GM12878 (cell line): ENCODE measurements at regions not wholly inside any gene's neighbourhood (a gene's known extent, or its start where the extent isn't known, plus 50 kb on each side); places are given as distances from the start of the nearest gene placed in this dataset.

ENCODE experiments used
- ATAC-seq: fragments of 200-7000 bp; cut with Tn5 transposase; 3 replicates; pipeline ENCODE4 v1.9.1; 2020; ENCODE audit warnings: mild to moderate bottlenecking, moderate library complexity
- BruUV-seq: library from RNA; stranded (reverse); fragments of 400-500 nt; replicated peaks from 2 replicates; lab custom pipeline; 2021; lab: Mats Ljungman, UMichigan
- CTCF ChIA-PET: fragments of 300-600 bp; sonication (Branson Sonifier 250); formaldehyde crosslinking; extraction: SDS; loops from one replicate; lab custom pipeline; 2021; ENCODE audit warnings: inconsistent platforms; lab: Yijun Ruan, JAX
- POLR2A ChIA-PET: fragments of 350-600 bp; formaldehyde crosslinking; extraction: SDS; loops from one replicate; lab custom pipeline; 2021; ENCODE audit warnings: inconsistent platforms; lab: Charles Lee
- RAD21 ChIA-PET: fragments of 300-600 bp; sonication (Branson Sonifier 250); formaldehyde crosslinking; loops from one replicate; lab custom pipeline; 2023; ENCODE audit warnings: antibody characterized with exemption; ENCODE audit not compliant: unreplicated experiment; lab: Charles Lee
- SMC1A ChIA-PET: fragments of 300-600 bp; sonication (Branson Sonifier 250); formaldehyde crosslinking; loops from one replicate; lab custom pipeline; 2023; ENCODE audit not compliant: unreplicated experiment, uncharacterized antibody; lab: Charles Lee
- DNase-seq: peaks from one replicate; pipeline ENCODE4 v3.0.0-alpha.2; 2011; ENCODE audit warnings: low read depth, low spot score
- FAIRE-seq: peaks from 3 replicates; lab custom pipeline; 2011; peaks lifted over from hg19 to GRCh38; lab: Jason Lieb, UNC
- H2AFZ ChIP-seq: 2 replicates; pipeline ENCODE4 v1.6.0; 2011; ENCODE audit warnings: low read depth, low read length, control low read depth; ENCODE audit not compliant: control insufficient read depth
- H3K27ac ChIP-seq: 2 replicates; pipeline ENCODE4 v1.5.1; 2011; ENCODE audit warnings: control low read depth; ENCODE audit not compliant: control insufficient read depth, insufficient read depth
- H3K27me3 ChIP-seq, 2 experiments: replicated peaks in 1 of 2; 2 replicates each; pipeline versions ENCODE4 v1.6.0 to v1.6.1; 2011; ENCODE audit warnings: low read length in 1 of 2; ENCODE audit not compliant: control insufficient read depth in 2 of 2, insufficient read depth in 2 of 2
- H3K36me3 ChIP-seq, 2 experiments: 2 replicates each; pipeline ENCODE4 v1.5.1; 2011; ENCODE audit warnings: low read length in 1 of 2; ENCODE audit not compliant: control insufficient read depth in 2 of 2, insufficient read depth in 2 of 2
- H3K4me1 ChIP-seq: 2 replicates; pipeline ENCODE4 v1.6.1; 2011; ENCODE audit warnings: mild to moderate bottlenecking, low read length, moderate library complexity, mixed read lengths; ENCODE audit not compliant: control insufficient read depth, insufficient read depth
- H3K4me2 ChIP-seq: 2 replicates; pipeline ENCODE4 v1.6.0; 2011; ENCODE audit warnings: control low read depth; ENCODE audit not compliant: control insufficient read depth, insufficient read depth
- H3K4me3 ChIP-seq: fragments of 200-600 bp; sonication (generic); 2 replicates; pipeline ENCODE4 v1.5.1; 2016
- H3K79me2 ChIP-seq: 2 replicates; pipeline ENCODE4 v1.6.0; 2011; ENCODE audit warnings: low read length; ENCODE audit not compliant: control insufficient read depth, insufficient read depth
- H3K9ac ChIP-seq: 2 replicates; pipeline ENCODE4 v1.8.0; 2011; ENCODE audit warnings: low read length, control low read depth, mixed read lengths; ENCODE audit not compliant: control insufficient read depth, insufficient read depth
- H3K9me3 ChIP-seq: replicated peaks from 3 replicates; pipeline ENCODE4 v1.5.1; 2011; ENCODE audit warnings: mild to moderate bottlenecking, low read length; ENCODE audit not compliant: control insufficient read depth, insufficient read depth
- H4K20me1 ChIP-seq: 2 replicates; pipeline ENCODE4 v1.6.0; 2011; ENCODE audit not compliant: control insufficient read depth, insufficient read depth
- CREB1 ChIP-seq: IDR thresholded peaks from 2 replicates; pipeline ENCODE4 v1.6.1; 2012; ENCODE audit warnings: low read depth, mild to moderate bottlenecking, inconsistent platforms
- EED ChIP-seq: sonication (generic); IDR thresholded peaks from 2 replicates; pipeline ENCODE4 v1.6.1; 2016; ENCODE audit warnings: antibody characterized with exemption, low read depth
- KAT2A ChIP-seq: conservative IDR thresholded peaks from 2 replicates; pipeline ENCODE4 v1.6.1; 2011; ENCODE audit warnings: low read depth, low read length; ENCODE audit not compliant: control insufficient read depth
- MTA3 ChIP-seq: IDR thresholded peaks from 2 replicates; pipeline ENCODE4 v1.6.1; 2012; ENCODE audit warnings: low read length, inconsistent platforms, borderline replicate concordance
- MYB ChIP-seq: fragments of 150-350 bp; IDR thresholded peaks from 2 replicates; pipeline ENCODE4 v1.6.1; 2014; ENCODE audit warnings: mild to moderate bottlenecking, low read depth, low read length, borderline replicate concordance
- NFXL1 ChIP-seq: fragments of 450-650 bp; IDR thresholded peaks from 2 replicates; pipeline ENCODE4 v1.6.1; 2017; ENCODE audit warnings: antibody characterized with exemption, mild to moderate bottlenecking, borderline replicate concordance
- RBBP5 ChIP-seq: fragments of 200-600 bp; sonication (generic); conservative IDR thresholded peaks from 2 replicates; pipeline ENCODE4 v1.6.1; 2016
- WGBS: methylation state at CpG from one replicate; pipeline ENCODE4 v1.1.6; 2016; ENCODE audit warnings: low lambda C conversion rate; ENCODE audit not compliant: insufficient replicate concordance, insufficient coverage; ENCODE audit errors: missing lambda C conversion rate; 5-methylcytosine and 5-hydroxymethylcytosine counted together
- in situ Hi-C: fragments of 300-500 bp; cut with MboI; formaldehyde crosslinking; loops from 9 replicates; pipeline ENCODE4 v1.14.3; 2018; ENCODE audit warnings: mixed read lengths
- intact Hi-C: fragments of 100-400 bp; cut with micrococcal nuclease; formaldehyde crosslinking; loops from one replicate; pipeline ENCODE4 v1.14.2; 2022; ENCODE audit not compliant: unreplicated experiment
- TF ChIP-seq, protein P1 (sequence below): IDR thresholded peaks from 2 replicates; pipeline ENCODE4 v1.6.1; 2011; ENCODE audit warnings: borderline replicate concordance, low read depth, mild to moderate bottlenecking, moderate library complexity, low read length; ENCODE audit not compliant: insufficient read depth, poor library complexity, severe bottlenecking
- TF ChIP-seq, protein P2 (sequence below): IDR thresholded peaks from 2 replicates; pipeline ENCODE4 v1.6.1; 2012; ENCODE audit warnings: mild to moderate bottlenecking, low read depth, low read length

DNA sequence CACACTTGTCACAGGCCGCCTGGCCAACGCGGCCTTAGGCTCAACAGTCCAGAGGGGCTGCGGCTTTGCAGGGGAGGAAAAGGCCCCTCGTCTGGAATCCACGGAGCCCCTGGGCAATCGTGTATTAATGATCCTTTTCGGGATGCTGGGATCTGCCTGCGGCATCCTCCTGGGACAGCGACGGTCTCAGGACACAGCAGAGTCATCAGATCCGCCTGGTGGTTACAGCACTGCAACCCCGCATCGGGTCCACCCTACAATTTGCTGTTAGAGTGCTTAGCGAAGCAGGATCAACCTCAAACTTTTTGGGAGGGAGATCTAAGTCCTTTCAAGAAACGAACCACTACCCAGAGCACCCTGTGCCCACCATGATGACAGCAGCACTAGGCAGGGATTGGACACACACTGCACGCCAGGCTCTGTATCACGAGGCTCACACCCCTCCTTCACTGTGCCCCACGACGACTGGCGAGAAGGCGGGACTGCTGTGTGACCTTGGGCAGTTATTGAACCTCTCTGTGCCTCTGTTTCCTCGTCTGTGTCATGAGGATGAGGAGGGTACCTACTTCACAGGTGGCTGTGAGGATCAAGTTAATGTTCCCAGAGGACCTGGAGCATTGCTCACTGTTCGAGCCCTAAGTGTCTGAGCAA, 100.4 kb upstream of the COL5A1 start:
- Histone ChIP-seq H4K20me1 (no peaks in the 10 kb centered on the region), H3K9ac (no peak overlapping the region), H3K36me3 (no peaks in the 10 kb centered on the region), H3K4me1 (no peaks in the 10 kb centered on the region), H3K79me2 (no peaks in the 10 kb centered on the region), H3K9me3 (no peaks in the 10 kb centered on the region), H3K27me3 (peaks cover 0 to 1% of the 10 kb centered on the region in 2 experiments; a peak in 3 of 4 replicates), H3K4me3 (no peak overlapping the region), H3K27ac (no peak overlapping the region), H3K4me2 (no peak overlapping the region), H2AFZ (no peak overlapping the region)
- in situ Hi-C loops (no loop called here), intact Hi-C loops (no loop called here)
- SMC1A ChIA-PET, result no interaction called here
- ATAC-seq, result no peak
- CTCF ChIA-PET, result no interaction called here
- DNase-seq, result no peak
- RAD21 ChIA-PET, result no interaction called here
- no TSS peak for BruUV-seq
- TF ChIP-seq, protein P1, sequence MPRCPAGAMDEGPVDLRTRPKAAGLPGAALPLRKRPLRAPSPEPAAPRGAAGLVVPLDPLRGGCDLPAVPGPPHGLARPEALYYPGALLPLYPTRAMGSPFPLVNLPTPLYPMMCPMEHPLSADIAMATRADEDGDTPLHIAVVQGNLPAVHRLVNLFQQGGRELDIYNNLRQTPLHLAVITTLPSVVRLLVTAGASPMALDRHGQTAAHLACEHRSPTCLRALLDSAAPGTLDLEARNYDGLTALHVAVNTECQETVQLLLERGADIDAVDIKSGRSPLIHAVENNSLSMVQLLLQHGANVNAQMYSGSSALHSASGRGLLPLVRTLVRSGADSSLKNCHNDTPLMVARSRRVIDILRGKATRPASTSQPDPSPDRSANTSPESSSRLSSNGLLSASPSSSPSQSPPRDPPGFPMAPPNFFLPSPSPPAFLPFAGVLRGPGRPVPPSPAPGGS, result no peak
- no peak for TF ChIP-seq EED
- POLR2A ChIA-PET, result no interaction called here
- no peak for FAIRE-seq
- 32% methylated on average over 24 of the region's 24 CpGs for WGBS

GRCh38 chr9:134544388-134545214, 97.0 kb upstream of the COL5A1 start:
- Histone ChIP-seq H3K4me1 (no peaks in the 10 kb centered on the region), H3K79me2 (no peaks in the 10 kb centered on the region), H4K20me1 (no peaks in the 10 kb centered on the region), H3K4me3 (no peak overlapping the region), H3K9me3 (no peaks in the 10 kb centered on the region), H3K27ac (no peak overlapping the region), H2AFZ (no peak overlapping the region), H3K4me2 (no peak overlapping the region), H3K27me3 (peaks cover 0 to 1% of the 10 kb centered on the region in 2 experiments; a peak in 3 of 4 replicates), H3K36me3 (no peaks in the 10 kb centered on the region), H3K9ac (no peak overlapping the region)
- POLR2A ChIA-PET, result no interaction called here
- FAIRE-seq (no peak), DNase-seq (no peak), ATAC-seq (no peak)
- no TSS peak for BruUV-seq
- 48% methylated on average over 26 of the region's 26 CpGs for WGBS
- RAD21 ChIA-PET, result no interaction called here
- SMC1A ChIA-PET, result no interaction called here
- CTCF ChIA-PET, result no interaction called here
- intact Hi-C loops (no loop called here), in situ Hi-C loops (no loop called here)
- no peak for TF ChIP-seq MYB
- no peak for TF ChIP-seq NFXL1
- TF ChIP-seq CREB1, result no peak
- TF ChIP-seq KAT2A, result no peak
- no peak for TF ChIP-seq RBBP5
- TF ChIP-seq MTA3, result no peak
- TF ChIP-seq, protein P2, sequence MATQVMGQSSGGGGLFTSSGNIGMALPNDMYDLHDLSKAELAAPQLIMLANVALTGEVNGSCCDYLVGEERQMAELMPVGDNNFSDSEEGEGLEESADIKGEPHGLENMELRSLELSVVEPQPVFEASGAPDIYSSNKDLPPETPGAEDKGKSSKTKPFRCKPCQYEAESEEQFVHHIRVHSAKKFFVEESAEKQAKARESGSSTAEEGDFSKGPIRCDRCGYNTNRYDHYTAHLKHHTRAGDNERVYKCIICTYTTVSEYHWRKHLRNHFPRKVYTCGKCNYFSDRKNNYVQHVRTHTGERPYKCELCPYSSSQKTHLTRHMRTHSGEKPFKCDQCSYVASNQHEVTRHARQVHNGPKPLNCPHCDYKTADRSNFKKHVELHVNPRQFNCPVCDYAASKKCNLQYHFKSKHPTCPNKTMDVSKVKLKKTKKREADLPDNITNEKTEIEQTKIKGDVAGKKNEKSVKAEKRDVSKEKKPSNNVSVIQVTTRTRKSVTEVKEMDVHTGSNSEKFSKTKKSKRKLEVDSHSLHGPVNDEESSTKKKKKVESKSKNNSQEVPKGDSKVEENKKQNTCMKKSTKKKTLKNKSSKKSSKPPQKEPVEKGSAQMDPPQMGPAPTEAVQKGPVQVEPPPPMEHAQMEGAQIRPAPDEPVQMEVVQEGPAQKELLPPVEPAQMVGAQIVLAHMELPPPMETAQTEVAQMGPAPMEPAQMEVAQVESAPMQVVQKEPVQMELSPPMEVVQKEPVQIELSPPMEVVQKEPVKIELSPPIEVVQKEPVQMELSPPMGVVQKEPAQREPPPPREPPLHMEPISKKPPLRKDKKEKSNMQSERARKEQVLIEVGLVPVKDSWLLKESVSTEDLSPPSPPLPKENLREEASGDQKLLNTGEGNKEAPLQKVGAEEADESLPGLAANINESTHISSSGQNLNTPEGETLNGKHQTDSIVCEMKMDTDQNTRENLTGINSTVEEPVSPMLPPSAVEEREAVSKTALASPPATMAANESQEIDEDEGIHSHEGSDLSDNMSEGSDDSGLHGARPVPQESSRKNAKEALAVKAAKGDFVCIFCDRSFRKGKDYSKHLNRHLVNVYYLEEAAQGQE, result no peak
